Left lung (tissue), 4 donors: ENCODE measurements at regions not wholly inside any gene's neighbourhood (a gene's known extent, or its start where the extent isn't known, plus 50 kb on each side); places are given as distances from the start of the nearest gene placed in this dataset.

Experiments
- ATAC-seq: fragments of 200-7000 bp; cut with Tn5 transposase; one replicate; pipeline ENCODE4 v1.9.1; 2020; ENCODE audit warnings: moderate library complexity
- DNase-seq, 4 donors: peaks; one replicate each; pipeline ENCODE4 v3.0.0-alpha.2; 2013 to 2020
- H3K27ac ChIP-seq, 2 donors: fragments of 200-600 bp; sonication (generic) in 1 of 2; one replicate each; pipeline versions ENCODE4 v1.5.0 to v1.8.0; 2020 to 2021
- H3K27me3 ChIP-seq, 2 donors: fragments of 200-600 bp; sonication (generic) in 1 of 2; one replicate each; pipeline versions ENCODE4 v1.5.0 to v1.8.0; 2020 to 2021
- H3K36me3 ChIP-seq, 2 donors: fragments of 200-600 bp; sonication (generic) in 1 of 2; one replicate each; pipeline versions ENCODE4 v1.5.0 to v1.8.0; 2020 to 2021
- H3K4me1 ChIP-seq, 2 donors: fragments of 200-600 bp; one replicate each; pipeline ENCODE4 v1.8.0; 2021
- H3K4me3 ChIP-seq, 2 donors: fragments of 200-600 bp; sonication (generic) in 1 of 2; one replicate each; pipeline versions ENCODE4 v1.5.0 to v1.8.0; 2020 to 2021; ENCODE audit warnings: mild to moderate bottlenecking in 1 of 2
- H3K9me3 ChIP-seq, 2 donors: fragments of 200-600 bp; sonication (generic) in 1 of 2; one replicate each; pipeline versions ENCODE4 v1.5.0 to v1.8.0; 2020 to 2021
- CTCF ChIP-seq, 2 donors: fragments of 200-600 bp; sonication (generic) in 1 of 2; IDR thresholded peaks; one replicate each; pipeline versions ENCODE4 v1.5.0 to v1.8.0; 2021; ENCODE audit warnings: antibody characterized with exemption in 2 of 2
- intact Hi-C, 2 donors: fragments of 100-400 bp; cut with DNase I; formaldehyde crosslinking; loops; one replicate each; pipeline versions ENCODE4 v1.11.2 to v1.14.2; 2022
- donor health status: DM: no; HTN: yes; CAD: no.
- donor health status: DM: no; HTN: no; CAD: no.

DNA sequence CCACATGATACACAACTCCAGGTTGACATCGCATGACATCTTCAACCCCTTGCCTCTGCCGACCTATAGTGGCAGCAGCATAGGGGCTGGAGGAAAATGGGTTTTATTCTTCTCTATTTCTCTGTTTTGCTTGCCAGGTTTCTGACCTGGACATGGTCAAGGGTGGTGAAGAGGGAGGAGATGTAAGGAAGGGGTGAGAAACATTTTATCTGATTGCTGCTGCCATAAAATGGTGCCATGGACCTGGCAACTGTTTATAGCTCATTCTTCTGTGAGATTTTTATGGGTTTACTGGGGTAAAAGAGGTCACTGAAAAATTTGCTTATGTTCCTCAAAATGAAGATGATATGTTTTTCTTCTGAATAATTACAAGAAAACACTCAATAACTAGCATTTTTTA, 266.7 kb upstream of the FOXQ1 start:
- no peak for TF ChIP-seq CTCF (IDR thresholded peaks at IDR 0.05)
- no peak for DNase-seq
- intact Hi-C loops = no loop called here

DNA sequence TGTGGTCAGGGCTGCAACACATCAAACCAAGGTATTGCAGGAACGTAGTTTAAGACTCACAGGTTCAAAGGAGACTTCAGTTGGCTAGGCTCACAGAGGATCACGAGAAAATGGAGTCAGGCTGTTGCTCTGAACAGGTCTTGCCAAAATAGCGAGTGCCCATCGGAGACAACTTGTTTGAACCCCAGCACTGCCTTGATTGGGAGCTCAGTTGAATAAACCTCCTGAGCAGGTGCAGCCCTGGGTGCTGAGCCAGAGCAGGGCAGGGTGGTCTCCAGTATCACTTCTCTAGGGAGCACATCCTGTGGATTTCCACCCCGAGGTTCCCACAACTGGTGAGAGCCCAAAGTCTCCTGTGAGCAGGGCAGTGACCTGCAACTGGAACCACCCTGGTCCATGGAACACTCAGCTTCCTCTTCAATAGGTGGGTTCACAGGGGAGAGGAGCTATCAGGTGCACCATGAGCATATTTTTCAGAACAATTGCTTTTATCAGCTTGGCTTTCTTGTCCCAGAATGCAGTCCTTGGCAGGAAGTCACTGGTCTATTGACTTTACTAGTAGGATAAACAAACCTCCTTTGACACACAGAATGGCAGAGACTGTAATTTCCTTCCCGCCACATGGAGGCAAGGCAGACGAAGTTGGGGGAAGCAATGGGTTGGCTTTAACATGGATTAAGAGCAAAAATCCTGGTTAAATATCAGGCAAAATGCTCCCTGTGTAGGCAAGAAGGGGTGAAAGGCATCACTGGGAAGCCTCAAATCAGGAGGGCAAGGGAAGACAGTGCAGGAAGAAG, 267.7 kb upstream of the FOXQ1 start:
- Histone ChIP-seq H3K4me3 (no peak overlapping the region), H3K27ac (no peak overlapping the region), H3K4me1 (no peaks in the 10 kb centered on the region), H3K9me3 (no peaks in the 10 kb centered on the region), H3K36me3 (no peaks in the 10 kb centered on the region), H3K27me3 (no peaks in the 10 kb centered on the region)
- DNase-seq = peak in 1 of 4 donors; percentile 29
- peak; percentile 46 for ATAC-seq
- TF ChIP-seq CTCF (IDR thresholded peaks at IDR 0.05) = no peak
- intact Hi-C loops = no loop called here

More for the DNA sequence above, 266.7 kb upstream of the FOXQ1 start:
- Histone ChIP-seq H3K27me3 (no peaks in the 10 kb centered on the region), H3K9me3 (no peaks in the 10 kb centered on the region), H3K4me3 (no peak overlapping the region), H3K36me3 (no peaks in the 10 kb centered on the region), H3K4me1 (no peaks in the 10 kb centered on the region), H3K27ac (no peak overlapping the region)
- ATAC-seq = no peak

DNA sequence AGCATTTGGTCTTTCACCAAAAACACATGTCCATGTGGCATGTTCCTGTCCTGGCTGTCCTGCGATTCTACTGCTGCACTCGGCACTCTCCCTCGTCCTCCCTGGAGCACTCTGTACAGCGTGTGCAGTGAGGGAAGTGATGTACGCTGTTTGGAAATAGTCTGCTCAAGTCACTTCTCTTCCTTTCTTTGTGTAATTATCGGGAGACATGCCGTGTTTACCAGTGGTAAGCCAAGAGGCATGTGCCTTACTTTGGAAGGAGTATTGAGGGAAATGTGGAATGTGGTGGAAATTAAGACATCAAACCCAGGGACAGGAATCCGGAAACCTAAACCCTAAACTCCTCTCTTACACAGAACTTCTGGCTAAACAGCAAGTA, 268.5 kb upstream of the FOXQ1 start:
- Histone ChIP-seq H3K27me3 (no peaks in the 10 kb centered on the region), H3K9me3 (no peaks in the 10 kb centered on the region), H3K4me1 (no peaks in the 10 kb centered on the region), H3K4me3 (no peak overlapping the region), H3K36me3 (no peaks in the 10 kb centered on the region), H3K27ac (no peak overlapping the region)
- intact Hi-C loops = no loop called here
- no peak for DNase-seq
- TF ChIP-seq CTCF (IDR thresholded peaks at IDR 0.05) = no peak
- no peak for ATAC-seq

GRCh38 chr6:1042583-1043457, 269.1 kb upstream of the FOXQ1 start:
- no peak for DNase-seq
- Histone ChIP-seq H3K4me1 (no peaks in the 10 kb centered on the region), H3K27ac (no peak overlapping the region), H3K36me3 (no peaks in the 10 kb centered on the region), H3K4me3 (no peak overlapping the region), H3K9me3 (no peaks in the 10 kb centered on the region), H3K27me3 (no peaks in the 10 kb centered on the region)
- no peak for ATAC-seq
- intact Hi-C loops = no loop called here
- TF ChIP-seq CTCF (IDR thresholded peaks at IDR 0.05) = no peak

GRCh38 chr6:1040393-1040792, 271.5 kb upstream of the FOXQ1 start:
- peaks cover 0 to 6% of the 10 kb centered on the region in 2 donors for H3K27me3 ChIP-seq
- H3K27ac ChIP-seq = no peak overlapping the region
- no peak for DNase-seq
- intact Hi-C loops = no loop called here
- no peak overlapping the region for H3K4me3 ChIP-seq
- H3K4me1 ChIP-seq = no peaks in the 10 kb centered on the region
- no peaks in the 10 kb centered on the region for H3K36me3 ChIP-seq
- ATAC-seq = no peak
- no peak for TF ChIP-seq CTCF (IDR thresholded peaks at IDR 0.05)
- H3K9me3 ChIP-seq = no peaks in the 10 kb centered on the region
